Endothelial cell of umbilical vein (primary cell): ENCODE measurements at regions not wholly inside any gene's neighbourhood (a gene's known extent, or its start where the extent isn't known, plus 50 kb on each side); places are given as distances from the start of the nearest gene placed in this dataset.

ENCODE experiments used
- BruUV-seq: library from RNA; stranded (reverse); fragments of 400-500 nt; replicated peaks from 2 replicates; lab custom pipeline; 2021; lab: Mats Ljungman, UMichigan
- CTCF ChIA-PET: fragments of 300-600, 350-600 bp; sonication (Branson Sonifier 250); formaldehyde crosslinking; loops from one replicate; lab custom pipeline; 2021; ENCODE audit warnings: antibody characterized with exemption, inconsistent platforms; lab: Charles Lee
- POLR2A ChIA-PET: fragments of 300-600, 350-600 bp; sonication (Branson Sonifier 250); formaldehyde crosslinking; loops from one replicate; lab custom pipeline; 2021; ENCODE audit warnings: antibody characterized with exemption, inconsistent platforms; lab: Charles Lee
- DNase-seq: peaks from one replicate; pipeline ENCODE4 v3.0.0-alpha.2; 2011; ENCODE audit warnings: low read depth, low spot score
- FAIRE-seq: peaks from 2 replicates; lab custom pipeline; 2011; peaks lifted over from hg19 to GRCh38; lab: Jason Lieb, UNC
- H2AFZ ChIP-seq: 2 replicates; pipeline ENCODE4 v1.6.0; 2012; ENCODE audit warnings: low read depth, low read length, control low read depth, inconsistent platforms
- H3K27ac ChIP-seq: 2 replicates; pipeline ENCODE4 v1.5.1; 2011; ENCODE audit warnings: low read depth, mild to moderate bottlenecking, control low read depth, low read length, moderate library complexity; ENCODE audit not compliant: insufficient read depth
- H3K27me3 ChIP-seq, 2 experiments: 2 replicates each; pipeline versions ENCODE4 v1.6.0 to v1.6.1; 2011; ENCODE audit warnings: low read length in 2 of 2, mixed read lengths in 1 of 2; ENCODE audit not compliant: control insufficient read depth in 2 of 2, insufficient read depth in 2 of 2
- H3K36me3 ChIP-seq, 2 experiments: 2 replicates in 1 of 2; 3 replicates in 1 of 2; pipeline ENCODE4 v1.5.1; 2011; ENCODE audit warnings: low read length in 2 of 2, mild to moderate bottlenecking in 1 of 2, moderate library complexity in 1 of 2; ENCODE audit not compliant: control insufficient read depth in 2 of 2, insufficient read depth in 2 of 2; ENCODE audit errors: extremely low read depth in 1 of 2
- H3K4me1 ChIP-seq: 3 replicates; pipeline ENCODE4 v1.5.1; 2011; ENCODE audit warnings: mild to moderate bottlenecking, low read length; ENCODE audit not compliant: control insufficient read depth, insufficient read depth; ENCODE audit errors: extremely low read depth
- H3K4me2 ChIP-seq: 2 replicates; pipeline ENCODE4 v1.6.1; 2011; ENCODE audit warnings: low read length, control low read depth, mixed read lengths; ENCODE audit not compliant: insufficient read depth
- H3K4me3 ChIP-seq, 3 experiments: fragments of 200-600 bp in 1 of 3; sonication (generic), shearing (Covaris generic) in 1 of 3; replicated peaks in 1 of 3; 2 replicates each; pipeline ENCODE4 v1.5.1; 2011 to 2016; ENCODE audit warnings: control low read depth in 3 of 3, low read length in 3 of 3, mild to moderate bottlenecking in 2 of 3, inconsistent platforms in 1 of 3, low read depth in 1 of 3, moderate library complexity in 1 of 3; ENCODE audit not compliant: insufficient read depth in 1 of 3
- H3K79me2 ChIP-seq: 2 replicates; pipeline ENCODE4 v1.6.0; 2012; ENCODE audit warnings: low read length, inconsistent platforms; ENCODE audit not compliant: control insufficient read depth, insufficient read depth
- H3K9ac ChIP-seq: replicated peaks from 2 replicates; pipeline ENCODE3; 2011; ENCODE audit warnings: low read length, control low read depth; ENCODE audit not compliant: insufficient read depth; ENCODE audit errors: extremely low read depth
- H3K9me1 ChIP-seq: replicated peaks from 3 replicates; pipeline ENCODE4 v1.6.0; 2011; ENCODE audit warnings: mild to moderate bottlenecking, low read length; ENCODE audit not compliant: control insufficient read depth, insufficient read depth; ENCODE audit errors: extremely low read depth
- H3K9me3 ChIP-seq: replicated peaks from 2 replicates; pipeline ENCODE4 v1.5.1; 2012; ENCODE audit warnings: low read length, inconsistent platforms; ENCODE audit not compliant: control insufficient read depth, insufficient read depth
- H4K20me1 ChIP-seq: replicated peaks from 2 replicates; pipeline ENCODE3; 2011; ENCODE audit warnings: mild to moderate bottlenecking, low read length; ENCODE audit not compliant: control insufficient read depth, insufficient read depth; ENCODE audit errors: extremely low read depth
- EZH2 ChIP-seq: IDR thresholded peaks from 2 replicates; pipeline ENCODE4 v1.6.1; 2012; ENCODE audit warnings: borderline replicate concordance, low read depth, mild to moderate bottlenecking, moderate library complexity, low read length, inconsistent platforms; ENCODE audit not compliant: severe bottlenecking
- FOS ChIP-seq: IDR thresholded peaks from 2 replicates; pipeline ENCODE4 v1.6.1; 2011; ENCODE audit warnings: mild to moderate bottlenecking, low read length, moderate library complexity, borderline replicate concordance; ENCODE audit not compliant: insufficient read depth
- GATA2 ChIP-seq: IDR thresholded peaks from 2 replicates; pipeline ENCODE4 v1.7.0; 2011; ENCODE audit warnings: low read depth, mild to moderate bottlenecking, moderate library complexity, mixed read lengths, low read length; ENCODE audit not compliant: insufficient read length, insufficient read depth
- JUN ChIP-seq: IDR thresholded peaks from 2 replicates; pipeline ENCODE4 v1.6.1; 2011; ENCODE audit warnings: borderline replicate concordance, low read depth; ENCODE audit not compliant: insufficient read length, insufficient read depth
- MYC ChIP-seq: IDR thresholded peaks from one replicate; pipeline ENCODE4 v1.6.1; 2011; ENCODE audit warnings: mild to moderate bottlenecking, low read depth, low read length
- POLR2A ChIP-seq: IDR thresholded peaks from 2 replicates; pipeline ENCODE4 v1.6.1; 2012; ENCODE audit warnings: low read depth, mild to moderate bottlenecking, control low read depth, low read length
- POLR2AphosphoS5 ChIP-seq: IDR thresholded peaks from 2 replicates; pipeline ENCODE4 v1.6.1; 2012; ENCODE audit warnings: low read depth, mild to moderate bottlenecking, control low read depth, low read length, moderate library complexity; ENCODE audit not compliant: insufficient read depth
- dilution Hi-C: fragments of 300-500 bp; cut with MboI; formaldehyde crosslinking; loops from one replicate; pipeline ENCODE4 v1.15.0; 2019; ENCODE audit warnings: low sequenced_read_pairs; ENCODE audit not compliant: extremely low pct_ligation_motif_present
- intact Hi-C: fragments of 100-400 bp; cut with micrococcal nuclease; formaldehyde crosslinking; loops from one replicate; pipeline ENCODE4 v1.10.0; 2022
- TF ChIP-seq, protein P1 (sequence below): IDR thresholded peaks from 2 replicates; pipeline ENCODE4 v1.6.1; 2011; ENCODE audit not compliant: insufficient read depth, insufficient read length
- TF ChIP-seq, protein P2 (sequence below), 2 donors: IDR thresholded peaks; 1 replicate in 1 of 2; 2 replicates in 1 of 2; pipeline ENCODE4 v1.5.1; 2011; ENCODE audit warnings: low read length in 2 of 2, mild to moderate bottlenecking in 2 of 2, moderate library complexity in 2 of 2, control low read depth in 1 of 2, inconsistent platforms in 1 of 2, low read depth in 1 of 2; ENCODE audit not compliant: insufficient read depth in 1 of 2; ENCODE audit errors: extremely low read depth in 1 of 2

- Histone ChIP-seq H3K79me2 (no peaks in the 10 kb centered on the region), H3K36me3 (no peaks in the 10 kb centered on the region), H3K4me2 (no peak overlapping the region), H3K9me1 (no peaks in the 10 kb centered on the region), H3K27ac (no peak overlapping the region), H3K9ac (no peak overlapping the region), H3K27me3 (no peaks in the 10 kb centered on the region), H3K4me3 (peak overlapping the region in 1 of 3 experiments; percentile 4), H3K4me1 (no peaks in the 10 kb centered on the region), H3K9me3 (no peaks in the 10 kb centered on the region), H2AFZ (peak overlapping the region; percentile 38), H4K20me1 (no peaks in the 10 kb centered on the region)
- no peak for FAIRE-seq
- dilution Hi-C loops: no loop called here
- intact Hi-C loops: no loop called here
- DNase-seq: peak; percentile 6
- POLR2A ChIA-PET: no interaction called here
- CTCF ChIA-PET: interaction anchor here (1.2 kb wide), 1 partner anchor 14 kb away, joined by 4 read pairs; no protein-coding TSS in a partner anchor
- TF ChIP-seq, protein P1, sequence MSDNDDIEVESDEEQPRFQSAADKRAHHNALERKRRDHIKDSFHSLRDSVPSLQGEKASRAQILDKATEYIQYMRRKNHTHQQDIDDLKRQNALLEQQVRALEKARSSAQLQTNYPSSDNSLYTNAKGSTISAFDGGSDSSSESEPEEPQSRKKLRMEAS: no peak
- no peak for TF ChIP-seq GATA2
- TF ChIP-seq EZH2: no peak
- TF ChIP-seq MYC: no peak
- no peak for TF ChIP-seq POLR2AphosphoS5
- TF ChIP-seq POLR2A: no peak
- TF ChIP-seq, protein P2, sequence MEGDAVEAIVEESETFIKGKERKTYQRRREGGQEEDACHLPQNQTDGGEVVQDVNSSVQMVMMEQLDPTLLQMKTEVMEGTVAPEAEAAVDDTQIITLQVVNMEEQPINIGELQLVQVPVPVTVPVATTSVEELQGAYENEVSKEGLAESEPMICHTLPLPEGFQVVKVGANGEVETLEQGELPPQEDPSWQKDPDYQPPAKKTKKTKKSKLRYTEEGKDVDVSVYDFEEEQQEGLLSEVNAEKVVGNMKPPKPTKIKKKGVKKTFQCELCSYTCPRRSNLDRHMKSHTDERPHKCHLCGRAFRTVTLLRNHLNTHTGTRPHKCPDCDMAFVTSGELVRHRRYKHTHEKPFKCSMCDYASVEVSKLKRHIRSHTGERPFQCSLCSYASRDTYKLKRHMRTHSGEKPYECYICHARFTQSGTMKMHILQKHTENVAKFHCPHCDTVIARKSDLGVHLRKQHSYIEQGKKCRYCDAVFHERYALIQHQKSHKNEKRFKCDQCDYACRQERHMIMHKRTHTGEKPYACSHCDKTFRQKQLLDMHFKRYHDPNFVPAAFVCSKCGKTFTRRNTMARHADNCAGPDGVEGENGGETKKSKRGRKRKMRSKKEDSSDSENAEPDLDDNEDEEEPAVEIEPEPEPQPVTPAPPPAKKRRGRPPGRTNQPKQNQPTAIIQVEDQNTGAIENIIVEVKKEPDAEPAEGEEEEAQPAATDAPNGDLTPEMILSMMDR (IDR thresholded peaks at IDR 0.05; ENCODE audit: extremely low read depth in 1 of 2, insufficient read depth in 1 of 2, low read depth in 1 of 2, low read length in 2 of 2): no peak
- TF ChIP-seq JUN: no peak
- TF ChIP-seq FOS: no peak
- no TSS peak for BruUV-seq
These were observed 276.3 kb upstream of the DNAJC19 start for GRCh38 chr3:181265750-181266333.
